GM18951 (cell line): ENCODE measurements at regions not wholly inside any gene's neighbourhood (a gene's known extent, or its start where the extent isn't known, plus 50 kb on each side); places are given as distances from the start of the nearest gene placed in this dataset.

Experiments
- POLR2A ChIP-seq: IDR thresholded peaks from 4 replicates; pipeline ENCODE4 v1.6.1; 2011; ENCODE audit warnings: mild to moderate bottlenecking; ENCODE audit not compliant: insufficient read length, insufficient read depth; ENCODE audit errors: extremely low read depth
- in situ Hi-C: fragments of 300-500 bp; cut with MboI; formaldehyde crosslinking; loops from one replicate; pipeline ENCODE4 v1.12.0; 2022; ENCODE audit warnings: low sequenced_read_pairs, mixed read lengths, inconsistent platforms; ENCODE audit not compliant: unreplicated experiment

- no peak for TF ChIP-seq POLR2A
- in situ Hi-C loops = no loop called here
These were observed 56.7 kb upstream of the PRKAR2B start for GRCh38 chr7:106987777-106988176.

GRCh38 chr7:106992511-106992910 lies 52.0 kb upstream of the PRKAR2B start:
- in situ Hi-C loops = no loop called here
- no peak for TF ChIP-seq POLR2A
